Stimulated activated CD4-positive, alpha-beta T cell treated with anti-CD3 and anti-CD28 coated beads, Interleukin-1b, Interleukin-23, amount 100 ng/mL, for 24 hours (primary cell): ENCODE measurements at regions not wholly inside any gene's neighbourhood (a gene's known extent, or its start where the extent isn't known, plus 50 kb on each side); places are given as distances from the start of the nearest gene placed in this dataset.

Experiments
- DNase-seq, 4 experiments: peaks; one replicate each; pipeline ENCODE4 v3.0.0-alpha.2; 2020; ENCODE audit warnings: low read depth in 4 of 4, low spot score in 1 of 4

- DNase-seq = no peak
These were observed 209.4 kb upstream of the CIBAR2 start for GRCh38 chr16:85321509-85322271.

GRCh38 chr16:85323230-85323960 is 211.1 kb upstream of the CIBAR2 start:
- no peak for DNase-seq

GRCh38 chr16:85323961-85324253 is 211.6 kb upstream of the CIBAR2 start:
- no peak for DNase-seq

GRCh38 chr16:85324488-85324887 is 212.2 kb upstream of the CIBAR2 start:
- no peak for DNase-seq

- no peak for DNase-seq
These were observed 214.0 kb upstream of the CIBAR2 start for GRCh38 chr16:85326113-85326793.

GRCh38 chr16:85326794-85327181 is 214.5 kb upstream of the CIBAR2 start:
- no peak for DNase-seq

GRCh38 chr16:85327731-85328675 is 215.7 kb upstream of the CIBAR2 start:
- DNase-seq = no peak

- DNase-seq = no peak
These were observed 216.4 kb upstream of the CIBAR2 start for GRCh38 chr16:85328676-85329058.

GRCh38 chr16:85329059-85329812 is 217.0 kb upstream of the CIBAR2 start:
- no peak for DNase-seq

GRCh38 chr16:85330006-85330693 is 217.9 kb upstream of the CIBAR2 start:
- no peak for DNase-seq

- DNase-seq = no peak
These were observed 218.5 kb upstream of the CIBAR2 start for GRCh38 chr16:85330694-85331188.

- DNase-seq = no peak
These were observed 219.4 kb upstream of the CIBAR2 start for GRCh38 chr16:85331688-85332087.

- no peak for DNase-seq
These were observed 219.9 kb upstream of the CIBAR2 start for GRCh38 chr16:85332175-85332574.

GRCh38 chr16:85333337-85333736 is 221.1 kb upstream of the CIBAR2 start:
- no peak for DNase-seq

GRCh38 chr16:85333744-85334640 is 221.7 kb upstream of the CIBAR2 start:
- no peak for DNase-seq

GRCh38 chr16:85334718-85335583 is 222.7 kb upstream of the CIBAR2 start:
- peak in 1 of 4 experiments; percentile 6 for DNase-seq

- no peak for DNase-seq
These were observed 223.6 kb upstream of the CIBAR2 start for GRCh38 chr16:85335584-85336491.
